GM19395 (cell line): ENCODE measurements at regions not wholly inside any gene's neighbourhood (a gene's known extent, or its start where the extent isn't known, plus 50 kb on each side); places are given as distances from the start of the nearest gene placed in this dataset.

Source experiments
- ATAC-seq: cut with Tn5 transposase; IDR thresholded peaks from one replicate; pipeline ENCODE4 v1.9.1; 2021; ENCODE audit warnings: mild to moderate bottlenecking, moderate library complexity; ENCODE audit not compliant: unreplicated experiment

DNA sequence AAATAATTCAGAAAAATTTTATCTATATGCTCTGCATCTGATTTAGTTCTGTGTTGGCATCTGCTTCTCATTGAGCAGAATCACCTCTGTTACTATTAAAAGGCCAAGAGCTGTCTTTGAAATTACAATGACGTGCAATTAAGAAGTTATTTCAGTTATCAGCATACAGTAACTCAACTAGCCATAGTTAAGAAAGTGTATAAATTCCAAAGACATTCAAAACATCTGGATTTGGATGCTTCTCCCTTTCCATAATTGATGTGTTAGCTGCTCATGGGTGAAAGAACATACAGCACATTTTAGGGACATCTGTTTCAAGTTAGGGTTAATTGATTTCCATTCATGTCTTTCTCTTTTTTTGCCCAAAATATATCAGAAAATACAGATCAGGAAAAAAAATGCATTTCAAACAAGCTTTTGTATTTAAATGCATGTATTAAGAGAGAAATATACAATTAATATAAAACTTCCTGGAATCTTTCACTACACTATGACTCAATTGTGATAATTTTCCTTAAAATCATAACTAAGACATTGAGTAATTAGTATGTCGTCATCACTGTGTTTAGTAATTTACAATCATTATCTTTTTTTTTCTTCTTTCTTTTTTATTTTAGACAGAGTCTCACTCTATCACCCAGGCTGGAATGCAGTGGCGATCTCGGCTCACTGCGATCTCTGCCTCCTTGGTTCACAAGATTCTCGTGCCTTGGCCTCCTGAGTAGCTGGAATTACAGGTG is 82.7 kb upstream of the MBNL1 start:
- ATAC-seq: no peak

DNA sequence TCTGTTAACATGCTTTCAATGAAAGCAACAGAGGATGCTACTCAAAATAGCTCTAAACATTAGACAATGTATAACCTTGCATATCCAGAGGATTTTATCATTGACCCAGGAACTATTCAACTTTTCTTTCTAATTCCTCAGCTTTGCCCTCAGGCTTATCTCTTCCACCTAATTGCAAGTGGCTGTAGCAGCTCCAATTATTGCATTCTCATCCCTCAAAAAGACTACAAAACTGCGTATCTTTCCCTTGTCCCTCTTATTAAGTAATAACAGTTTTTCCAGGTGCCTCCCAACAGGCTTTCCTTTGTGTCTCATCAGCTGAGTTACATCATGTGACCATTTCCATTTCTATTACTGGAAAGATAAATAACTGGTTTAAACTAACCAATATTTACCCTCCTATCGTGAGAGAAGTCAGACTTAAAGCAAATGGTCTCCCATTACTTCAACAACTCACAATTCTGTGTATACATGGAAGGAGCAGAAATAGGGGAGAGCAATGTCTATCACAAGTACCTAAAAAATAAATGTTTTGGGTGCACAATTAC is 78.0 kb upstream of the MBNL1 start:
- ATAC-seq: no peak

DNA sequence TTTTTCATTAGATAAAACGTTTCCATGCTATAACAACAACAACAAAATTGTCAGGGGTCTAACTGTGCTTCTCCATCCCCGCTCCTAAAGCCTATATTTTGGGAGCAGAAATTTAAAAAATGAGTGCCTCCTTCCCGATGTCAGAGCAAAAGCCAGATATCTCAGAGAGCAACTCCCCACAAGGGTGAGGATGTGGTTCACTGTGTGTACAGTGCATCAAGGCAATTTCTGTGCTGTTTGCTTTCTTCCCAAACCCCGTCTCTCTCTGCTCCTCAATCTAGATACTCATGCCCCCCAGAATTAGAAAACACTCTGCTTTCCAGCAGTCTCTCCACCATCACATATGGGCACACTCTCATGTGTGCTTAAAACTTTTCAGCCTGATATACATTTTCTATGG is 76.7 kb upstream of the MBNL1 start:
- no peak for ATAC-seq

DNA sequence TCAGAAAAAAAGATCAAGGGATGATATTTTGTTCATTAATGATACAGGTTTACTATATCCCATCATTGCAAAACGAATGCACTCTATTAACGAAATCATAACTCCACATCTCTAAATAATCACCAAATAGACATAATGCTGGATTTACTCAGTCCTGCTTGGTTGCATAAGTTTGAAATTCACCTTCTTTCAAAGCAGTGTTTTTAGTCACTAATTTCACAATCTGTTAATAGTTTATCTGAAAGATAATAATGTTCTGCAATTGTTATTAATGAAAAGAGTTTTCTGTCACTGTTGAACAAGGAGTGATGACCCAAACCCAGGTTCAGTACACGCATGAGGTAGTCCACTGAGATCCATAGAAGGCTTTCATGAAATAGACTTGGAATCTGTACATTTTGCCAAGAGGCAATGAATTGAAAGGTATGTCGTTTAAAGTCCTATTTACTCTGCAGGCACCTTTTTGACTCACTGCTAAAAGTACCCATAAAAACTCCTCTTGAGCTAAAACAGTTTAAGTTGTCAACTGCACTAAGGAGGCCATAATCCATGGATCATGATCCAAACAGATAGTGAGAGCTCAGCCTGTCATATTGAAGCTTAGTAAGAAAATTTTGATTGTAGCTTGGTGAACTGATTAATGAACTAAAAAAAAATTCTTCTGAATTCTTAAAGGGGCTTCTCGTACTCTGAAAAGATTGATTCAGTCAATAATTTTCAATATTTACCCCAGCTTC is 75.6 kb upstream of the MBNL1 start:
- ATAC-seq: peak; percentile 13

DNA sequence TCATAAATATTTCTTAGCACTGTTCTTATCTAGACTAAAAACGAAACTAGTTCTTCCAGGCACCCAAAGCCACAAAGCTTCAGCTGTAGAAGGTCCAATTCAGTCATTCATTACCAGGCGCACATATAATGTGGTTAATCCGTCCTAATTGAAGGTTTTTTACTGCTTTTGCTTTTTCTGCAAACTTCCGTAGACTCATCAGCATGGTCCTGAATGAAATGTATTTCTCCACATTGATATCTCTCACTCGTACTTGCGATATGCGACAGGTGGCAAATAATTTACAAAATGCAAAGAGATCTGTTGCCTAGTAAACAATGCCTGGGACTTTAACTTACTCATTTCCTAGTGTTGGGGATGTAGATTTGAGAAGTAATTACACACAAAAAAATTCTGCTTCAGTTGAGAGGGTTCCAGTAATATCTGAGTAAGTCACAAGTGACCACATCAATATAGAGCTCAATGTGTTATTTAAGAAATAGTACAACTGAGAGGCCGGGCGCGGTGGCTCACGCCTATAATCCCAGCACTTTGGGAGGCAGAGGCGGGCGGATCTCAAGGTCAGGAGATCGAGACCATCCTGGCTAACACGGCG is 75.0 kb upstream of the MBNL1 start:
- peak; percentile 73 for ATAC-seq

DNA sequence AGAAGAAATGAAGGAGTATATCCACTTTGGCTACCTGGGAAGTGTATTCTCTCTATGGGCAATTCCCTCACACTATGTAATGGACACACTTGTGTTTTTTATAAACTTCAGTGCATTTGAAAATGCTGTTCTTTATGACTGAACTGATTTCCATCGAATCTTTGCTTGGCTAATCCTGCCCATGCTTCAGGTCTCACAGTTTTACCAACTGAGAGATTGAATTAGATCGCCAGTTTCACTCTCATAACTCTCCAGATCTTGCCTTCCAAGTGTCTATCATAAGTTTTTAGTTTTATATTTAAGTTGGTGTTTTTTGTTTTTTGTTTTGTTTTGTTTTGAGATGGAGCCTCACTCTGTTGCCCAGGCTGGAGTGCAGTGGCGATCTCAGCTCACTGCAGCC is 73.5 kb upstream of the MBNL1 start:
- ATAC-seq: no peak

DNA sequence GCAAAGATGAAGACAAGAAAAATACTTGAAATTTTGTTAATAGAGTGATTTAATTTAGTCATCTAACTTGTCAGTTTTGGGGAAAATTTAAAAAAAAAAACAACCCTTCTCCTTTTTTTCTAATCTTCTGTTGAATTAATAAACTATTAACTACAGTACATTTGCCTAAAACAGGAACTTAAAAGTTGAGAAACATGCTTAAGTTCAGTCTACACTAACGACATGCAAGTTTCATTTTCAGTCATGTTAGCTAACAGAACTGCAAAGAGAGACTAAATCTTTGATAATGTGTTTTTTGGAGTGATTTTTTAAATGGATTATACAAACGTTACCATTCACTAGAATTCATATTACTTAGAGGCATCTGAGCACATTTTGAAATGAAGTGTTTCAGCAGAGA is 71.9 kb upstream of the MBNL1 start:
- ATAC-seq: peak; percentile 48

DNA sequence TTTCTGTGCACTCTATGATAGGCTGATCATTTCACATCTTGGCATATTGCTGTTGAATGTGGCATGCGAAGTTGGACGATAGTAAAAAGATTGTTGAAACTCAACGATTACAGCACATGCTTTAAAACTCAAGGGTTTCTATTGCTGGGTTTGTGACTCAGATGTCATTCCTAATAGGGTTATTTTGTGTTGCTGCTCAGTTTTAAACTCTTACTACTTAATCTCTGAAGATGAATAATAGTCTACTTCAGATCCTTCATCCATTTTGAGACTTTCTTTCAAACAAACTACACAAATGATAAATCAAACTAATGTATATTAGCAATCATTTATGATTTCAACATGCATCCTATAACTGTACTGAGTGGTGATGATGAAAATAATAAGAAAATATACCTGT is 71.3 kb upstream of the MBNL1 start:
- ATAC-seq: no peak

DNA sequence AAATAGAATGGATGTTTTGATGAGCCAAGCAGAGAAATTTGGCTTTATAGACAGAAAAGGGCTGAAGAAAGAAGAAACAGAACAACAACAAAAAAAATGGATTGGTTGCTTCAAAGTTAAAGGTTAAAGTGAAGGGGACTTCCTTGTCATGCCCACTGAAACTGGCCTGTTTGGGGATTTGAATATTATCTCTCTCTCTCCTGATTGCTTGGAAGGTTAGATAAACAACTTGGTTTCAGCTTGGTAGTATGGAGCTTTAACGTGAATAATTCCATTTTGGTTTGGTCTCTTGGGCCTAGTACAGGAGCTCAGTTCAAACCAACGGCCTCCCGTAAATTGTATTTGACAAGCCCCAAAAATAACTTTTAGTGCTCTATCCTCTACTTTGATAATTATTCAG is 70.8 kb upstream of the MBNL1 start:
- ATAC-seq: no peak

DNA sequence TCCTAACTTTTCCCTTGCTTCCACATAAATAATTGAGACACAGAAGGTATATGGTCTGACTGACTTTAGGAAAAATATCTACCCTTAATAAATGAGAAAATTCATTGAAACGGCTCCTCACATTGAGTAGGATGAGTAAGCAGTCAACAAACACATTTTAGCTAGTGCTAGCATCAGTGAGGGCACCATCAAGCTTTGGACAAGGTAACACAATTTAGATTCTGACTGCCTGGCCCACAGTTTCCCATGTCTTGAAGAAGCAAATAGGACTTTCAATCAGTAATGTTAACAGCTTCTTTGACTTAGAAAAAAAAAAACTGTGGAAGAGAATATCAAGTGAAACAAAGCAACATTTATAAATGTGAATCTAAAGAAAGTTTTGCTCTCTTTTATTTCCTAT is 70.1 kb upstream of the MBNL1 start:
- no peak for ATAC-seq

DNA sequence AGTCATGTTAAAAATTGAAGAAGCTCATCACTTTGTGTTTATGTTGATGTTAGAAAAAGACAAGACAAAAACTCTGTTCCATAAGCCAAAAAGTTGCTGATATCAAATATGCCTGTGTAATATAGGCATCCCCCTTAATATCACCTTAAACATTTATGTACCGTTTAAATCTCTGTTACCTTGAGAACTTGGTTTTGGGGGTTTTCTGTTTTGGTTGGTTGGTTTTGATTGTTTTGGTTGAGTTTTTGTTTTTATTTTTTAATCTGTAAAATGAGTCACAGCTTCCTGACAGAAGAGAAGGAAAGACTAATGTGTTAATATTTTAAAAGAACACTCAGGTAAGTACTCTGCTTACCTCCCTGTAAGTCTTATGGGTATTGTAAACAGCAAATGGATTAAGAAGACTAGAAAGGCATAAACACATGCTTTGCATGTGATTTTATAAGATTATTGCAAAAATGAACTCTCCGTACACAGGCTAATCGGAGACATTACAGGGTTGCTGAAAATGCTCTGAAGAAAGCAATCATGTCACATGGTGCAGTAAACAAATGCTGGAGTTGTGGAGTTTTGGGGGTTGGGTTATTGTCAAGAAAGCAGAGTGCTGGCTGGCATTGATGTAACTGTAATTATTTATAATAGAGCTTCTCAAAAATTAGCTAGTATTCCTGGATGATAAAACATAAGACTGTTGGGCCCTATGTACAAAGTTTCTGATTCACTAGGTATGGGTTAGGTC is 69.5 kb upstream of the MBNL1 start:
- no peak for ATAC-seq

DNA sequence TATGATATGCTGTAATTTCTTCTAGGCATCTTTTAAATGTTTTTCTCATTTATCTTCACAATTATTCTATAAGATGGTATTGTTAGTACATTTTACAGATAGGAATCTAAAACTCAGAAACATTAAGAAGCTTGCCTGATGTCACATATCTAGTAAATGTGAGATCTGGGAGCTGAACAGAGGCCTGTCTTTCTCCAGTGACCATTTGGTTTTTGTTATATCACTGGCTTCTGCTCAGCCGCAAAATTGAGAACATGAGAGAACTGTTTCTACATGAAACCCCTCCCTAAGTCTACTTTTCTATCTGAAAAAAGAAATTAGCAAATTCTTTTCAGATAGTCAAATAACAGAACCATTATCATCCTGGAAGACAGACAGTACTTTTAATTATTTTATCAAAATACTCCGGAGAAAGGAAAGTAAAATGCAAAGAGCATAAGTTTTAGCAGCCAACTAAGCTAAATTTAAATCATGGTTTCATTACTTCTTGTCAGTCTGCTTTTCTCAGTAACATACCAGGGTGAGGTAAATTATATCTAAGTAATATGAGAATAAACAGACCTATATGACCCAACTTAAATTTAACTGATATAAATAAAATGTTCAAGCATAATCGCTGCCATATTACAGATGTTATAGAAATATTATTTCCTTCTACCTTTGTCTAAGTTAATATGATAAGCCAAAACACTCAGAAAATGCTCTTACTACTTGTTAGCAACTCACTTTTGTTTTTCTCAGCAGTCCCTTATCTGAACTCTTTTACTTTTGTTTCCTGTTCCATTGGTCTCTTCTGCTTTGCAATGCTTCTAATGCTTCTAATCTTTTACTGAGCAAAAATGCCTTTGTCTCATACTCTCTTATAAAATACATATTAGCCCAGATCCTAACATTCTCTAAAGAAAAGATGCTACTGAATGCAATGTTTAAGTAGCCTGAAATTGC is 68.0 kb upstream of the MBNL1 start:
- ATAC-seq: peak; percentile 24

DNA sequence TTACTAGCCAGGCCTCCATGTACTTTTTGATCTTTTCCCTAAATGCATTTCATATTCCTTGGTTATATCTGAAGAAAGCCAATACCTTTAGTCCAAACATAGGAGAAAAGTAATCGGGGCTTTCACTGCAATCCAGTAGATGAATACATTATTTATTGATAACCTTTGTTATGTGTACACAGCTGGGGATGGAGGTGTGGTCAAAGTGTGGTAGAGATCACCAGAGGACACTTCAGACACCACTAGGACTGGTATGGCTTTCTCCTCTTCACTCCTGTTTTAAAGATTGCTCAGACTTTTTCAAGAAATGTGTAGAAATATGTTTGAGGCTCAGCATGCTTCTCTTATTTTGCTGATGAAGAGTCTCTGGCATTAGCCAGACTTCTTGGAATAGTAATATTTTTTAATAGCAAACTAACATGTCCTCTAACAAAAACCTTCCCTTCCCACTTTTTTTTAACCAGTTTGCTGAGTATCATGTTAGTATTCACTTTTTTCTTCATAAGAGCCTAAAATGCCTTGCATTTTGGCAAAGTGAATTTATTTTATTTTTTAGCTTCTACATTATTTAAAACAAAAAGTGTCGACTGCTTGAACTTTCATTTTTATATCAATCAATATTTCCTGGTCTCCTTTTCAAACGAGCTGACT is 65.6 kb upstream of the MBNL1 start:
- no peak for ATAC-seq

DNA sequence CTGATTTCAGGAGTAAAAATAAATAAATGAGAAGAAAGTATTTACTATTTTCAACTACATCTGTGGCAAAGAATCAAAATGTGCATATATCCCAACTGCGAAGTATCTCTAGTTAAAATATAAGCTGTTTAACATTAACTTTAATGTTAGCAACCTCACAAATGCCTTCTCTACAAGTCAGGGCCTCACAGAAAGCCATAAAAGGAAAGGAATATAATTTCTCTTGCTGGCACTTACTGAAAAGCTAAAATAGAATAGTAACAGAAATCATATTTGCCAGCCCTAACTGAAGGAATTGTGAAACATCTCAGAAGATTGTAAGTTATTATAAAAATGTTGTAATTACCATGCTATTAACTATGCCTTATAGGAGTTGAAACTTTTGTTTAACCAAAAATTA is 65.1 kb upstream of the MBNL1 start:
- no peak for ATAC-seq

DNA sequence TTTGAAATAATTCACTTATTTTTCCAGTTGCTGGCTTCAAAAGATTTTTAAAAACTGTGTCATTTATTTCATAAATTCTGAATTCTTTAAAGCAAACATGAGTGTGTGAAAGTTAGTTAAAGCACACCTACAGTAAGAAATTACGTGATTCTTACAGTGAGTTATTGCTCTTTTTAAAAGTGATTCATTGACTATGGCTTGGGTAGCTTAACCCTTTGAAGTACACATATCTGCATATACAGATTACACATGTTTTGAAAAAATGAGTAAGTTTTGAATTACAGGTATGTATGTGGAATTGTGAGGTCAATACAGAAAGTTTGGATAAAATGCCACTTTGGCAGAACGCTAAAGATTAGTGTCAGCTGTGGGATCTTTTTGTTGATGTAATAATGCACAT is 64.5 kb upstream of the MBNL1 start:
- ATAC-seq: no peak

DNA sequence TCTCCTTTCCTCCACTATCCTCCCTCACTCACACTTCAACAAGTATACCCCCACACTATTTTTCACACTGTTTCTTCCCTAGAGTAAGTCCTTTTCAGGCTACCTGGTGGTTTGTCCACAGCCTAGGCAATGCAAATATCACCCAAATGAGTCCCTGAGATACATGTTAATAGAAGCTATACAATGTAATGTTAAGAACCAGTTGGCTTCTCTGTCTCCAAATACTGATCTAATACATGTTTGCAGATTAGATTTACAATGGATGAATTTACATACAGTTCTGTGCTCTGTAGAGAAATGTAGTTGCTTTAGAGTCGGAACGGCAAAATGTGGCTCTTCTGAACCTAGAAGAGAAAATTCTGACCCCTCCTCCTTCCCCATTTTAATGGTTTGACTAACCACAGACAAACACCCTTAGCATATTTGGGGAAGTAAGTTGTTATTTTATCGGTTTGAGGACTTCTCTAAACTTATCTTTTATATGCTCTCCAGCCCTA is 63.6 kb upstream of the MBNL1 start:
- ATAC-seq: peak; percentile 56

DNA sequence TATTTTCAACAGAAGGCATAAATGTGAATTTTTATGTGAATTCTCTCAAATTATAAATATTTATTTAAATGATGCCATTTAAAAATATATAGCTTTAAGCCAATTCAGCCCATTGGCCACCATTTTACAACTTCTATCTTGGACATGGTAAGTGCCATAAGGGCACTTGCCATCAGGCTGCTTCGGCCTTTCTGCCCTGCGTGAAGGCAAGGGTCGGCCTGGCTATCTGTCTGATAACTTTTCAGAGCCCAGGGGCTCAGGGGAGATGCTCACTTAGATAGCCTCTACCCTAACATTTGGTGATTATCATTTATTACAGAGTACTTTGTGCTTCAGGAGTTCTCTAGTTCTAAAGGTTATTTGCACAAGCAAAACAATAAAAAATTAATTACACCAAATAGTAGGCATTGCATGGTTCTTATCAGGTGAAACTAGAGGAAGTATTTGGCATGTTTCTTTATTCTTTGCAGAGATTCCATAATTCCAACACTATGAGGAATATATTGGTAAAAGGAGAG is 62.4 kb upstream of the MBNL1 start:
- ATAC-seq: no peak

DNA sequence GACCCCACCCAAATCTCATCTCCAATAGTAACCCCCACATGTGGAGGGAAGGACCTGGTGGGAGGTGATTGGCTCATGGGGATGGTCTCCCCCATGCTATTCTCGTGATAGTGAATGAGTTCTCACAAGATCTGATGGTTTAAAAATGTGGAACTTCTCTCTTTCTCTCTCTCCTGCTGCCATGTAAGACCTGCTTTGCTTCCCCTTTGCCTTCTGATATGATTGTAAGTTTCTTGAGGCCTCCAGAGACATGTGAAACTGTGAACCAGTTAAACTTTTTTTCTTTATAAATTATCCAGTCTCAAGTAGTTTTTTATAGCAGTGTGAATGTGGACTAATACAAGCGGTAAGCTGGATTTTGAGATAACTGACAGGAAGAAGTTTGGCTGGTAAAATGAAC is 60.3 kb upstream of the MBNL1 start:
- ATAC-seq: no peak

DNA sequence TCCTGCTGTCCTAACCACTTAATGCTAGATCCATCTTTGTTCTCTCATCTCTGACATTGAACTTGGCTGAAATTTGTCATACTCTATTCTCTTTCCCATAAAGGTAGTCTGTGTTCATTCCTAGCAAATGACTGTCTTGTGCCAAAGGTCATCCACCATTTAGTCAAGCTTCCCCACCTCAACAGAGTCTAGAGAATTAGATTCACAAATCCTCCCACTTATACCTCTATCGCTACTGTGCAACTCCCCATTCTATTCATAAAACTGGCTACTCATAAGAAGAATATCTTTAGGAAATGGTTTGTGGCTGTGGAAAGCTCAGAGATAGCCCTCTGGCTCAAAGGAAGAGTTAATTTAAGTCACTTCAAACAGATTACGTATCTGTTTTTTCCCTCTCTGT is 59.7 kb upstream of the MBNL1 start:
- no peak for ATAC-seq
